ENCODE measurements at regions not wholly inside any gene's neighbourhood (a gene's known extent, or its start where the extent isn't known, plus 50 kb on each side); places are given as distances from the start of the nearest gene placed in this dataset.
A peak's percentile ranks its signal among the peaks of the same experiment; 100 is the strongest.
"Not testable (repeated sequence)": the region's sequence is repeated elsewhere in the genome, so short reads cannot be mapped to it uniquely, and the experiment has no call there.

GRCh38 chr12:78338054-78338785 is 507.5 kb downstream of the NAV3 start:
- no peak for DNase-seq

- no peak for DNase-seq
Measured at GRCh38 chr12:78340406-78340805, 509.7 kb downstream of the NAV3 start.

GRCh38 chr12:78343657-78344056 is 513.0 kb downstream of the NAV3 start:
- DNase-seq = no peak

- no peak for DNase-seq
Measured at GRCh38 chr12:78359520-78359919, 505.1 kb upstream of the SYT1 start.

GRCh38 chr12:78361683-78362082 is 502.9 kb upstream of the SYT1 start:
- DNase-seq = no peak

GRCh38 chr12:78371284-78371683 is 493.3 kb upstream of the SYT1 start:
- DNase-seq = no peak

GRCh38 chr12:78375461-78375860 is 489.1 kb upstream of the SYT1 start:
- DNase-seq = no peak

GRCh38 chr12:78376257-78376656 is 488.3 kb upstream of the SYT1 start:
- DNase-seq = no peak

- DNase-seq = not testable (repeated sequence)
Measured at GRCh38 chr12:78379065-78379464, 485.5 kb upstream of the SYT1 start.

GRCh38 chr12:78383414-78383813 is 481.2 kb upstream of the SYT1 start:
- no peak for DNase-seq

GRCh38 chr12:78384541-78384940 is 480.0 kb upstream of the SYT1 start:
- no peak for DNase-seq

- no peak for DNase-seq
Measured at GRCh38 chr12:78385541-78385940, 479.0 kb upstream of the SYT1 start.

- no peak for DNase-seq
Measured at GRCh38 chr12:78386871-78387270, 477.7 kb upstream of the SYT1 start.

- DNase-seq = no peak
Measured at GRCh38 chr12:78387721-78388120, 476.9 kb upstream of the SYT1 start.

GRCh38 chr12:78388461-78388860 is 476.1 kb upstream of the SYT1 start:
- DNase-seq = no peak

- no peak for DNase-seq
Measured at GRCh38 chr12:78390920-78391319, 473.7 kb upstream of the SYT1 start.

GRCh38 chr12:78392918-78393317 is 471.7 kb upstream of the SYT1 start:
- peak; percentile 5 for DNase-seq

GRCh38 chr12:78395961-78396360 is 468.6 kb upstream of the SYT1 start:
- DNase-seq = no peak

GRCh38 chr12:78396538-78396937 is 468.0 kb upstream of the SYT1 start:
- no peak for DNase-seq

- no peak for DNase-seq
Measured at GRCh38 chr12:78398750-78399149, 465.8 kb upstream of the SYT1 start.

GRCh38 chr12:78402366-78403134 is 462.0 kb upstream of the SYT1 start:
- DNase-seq = no peak

GRCh38 chr12:78403136-78403535 is 461.4 kb upstream of the SYT1 start:
- DNase-seq = no peak

GRCh38 chr12:78403681-78404080 is 460.9 kb upstream of the SYT1 start:
- DNase-seq = no peak

- no peak for DNase-seq
Measured at GRCh38 chr12:78406213-78406612, 458.4 kb upstream of the SYT1 start.

GRCh38 chr12:78406828-78407227 is 457.7 kb upstream of the SYT1 start:
- no peak for DNase-seq
